ENCODE measurements at regions not wholly inside any gene's neighbourhood (a gene's known extent, or its start where the extent isn't known, plus 50 kb on each side); places are given as distances from the start of the nearest gene placed in this dataset.

DNA sequence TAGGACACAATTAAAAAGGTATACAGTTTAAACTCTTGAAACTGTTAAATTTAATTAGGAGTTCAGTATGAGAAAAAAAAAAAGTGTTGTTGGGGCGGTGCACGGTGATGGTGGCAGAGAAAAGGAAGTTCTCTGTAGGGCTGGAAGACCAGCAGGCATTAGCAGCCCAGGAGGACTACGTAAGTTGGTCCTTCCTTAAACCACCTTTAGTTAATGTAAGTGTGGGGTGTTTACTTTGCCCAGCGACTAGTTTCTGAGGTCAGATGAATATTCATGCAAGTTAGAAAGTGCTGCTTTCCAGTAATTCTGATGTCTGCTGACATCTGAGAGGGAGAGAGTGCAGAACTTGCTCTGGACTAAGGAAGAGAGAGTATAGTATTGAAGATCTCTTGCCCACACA is 54.9 kb downstream of the NKX2-1 start:
- H3K36me3 Mint-ChIP-seq, result peaks cover 0 to 4% (median 0%) of the 10 kb centered on the region in 3 donors
- peaks cover 0 to 4% (median 1%) of the 10 kb centered on the region in 3 donors for H3K27me3 Mint-ChIP-seq (ENCODE audit: low read depth in 3 of 3)
- peaks cover 0 to 12% (median 2%) of the 10 kb centered on the region in 6 donors for H3K9me3 Mint-ChIP-seq
- H3K4me3 Mint-ChIP-seq, result no peak overlapping the region
- no peak overlapping the region for H3K27ac Mint-ChIP-seq
- no peak for DNase-seq
- H3K4me1 Mint-ChIP-seq, result no peaks in the 10 kb centered on the region

DNA sequence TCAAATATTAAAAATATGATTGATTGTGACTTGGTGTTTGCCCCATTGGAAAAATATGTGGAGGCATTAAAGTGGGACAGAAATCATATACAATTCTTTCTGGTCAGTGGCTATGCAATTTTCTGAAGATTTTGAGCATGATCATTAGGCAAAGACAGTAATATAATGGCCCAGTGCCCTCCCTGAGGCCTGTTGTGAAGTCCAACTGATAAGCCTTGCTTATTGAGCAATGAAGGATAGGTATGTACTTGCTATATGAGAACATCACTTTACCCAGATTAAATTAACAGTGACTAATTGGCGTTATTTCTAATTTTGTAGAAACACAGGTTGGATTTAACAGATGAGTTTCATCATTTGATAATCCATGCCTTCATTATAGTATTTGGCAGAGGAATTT is 57.1 kb downstream of the NKX2-1 start:
- Mint-ChIP-seq H3K9me3 (peaks cover 0 to 22% (median 3%) of the 10 kb centered on the region in 6 donors), H3K27ac (no peak overlapping the region), H3K27me3 (ENCODE audit: low read depth in 3 of 3) (peaks cover 0 to 7% (median 0%) of the 10 kb centered on the region in 3 donors), H3K4me3 (no peak overlapping the region), H3K36me3 (peaks cover 0 to 4% (median 0%) of the 10 kb centered on the region in 3 donors), H3K4me1 (no peaks in the 10 kb centered on the region)
- DNase-seq, result no peak

DNA sequence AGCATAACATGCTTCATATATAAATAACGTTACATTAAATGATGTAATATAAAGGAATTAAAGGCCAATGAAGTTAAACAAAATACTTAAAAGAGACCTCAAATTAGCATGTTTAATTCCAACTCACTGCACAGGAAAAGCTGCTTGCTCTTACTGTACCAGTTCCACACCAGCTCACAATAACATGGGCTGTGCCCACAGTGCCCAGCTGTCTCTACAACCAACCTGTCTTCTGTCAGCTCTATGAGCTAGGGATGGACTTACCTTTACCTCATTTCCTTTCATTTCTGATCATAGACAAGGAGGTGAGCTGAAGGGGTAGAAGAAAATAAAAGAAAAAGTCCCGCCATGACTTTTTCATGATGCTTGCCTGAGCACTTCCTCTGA is 64.8 kb downstream of the NKX2-1 start:
- no peak for DNase-seq
- no peaks in the 10 kb centered on the region for H3K36me3 Mint-ChIP-seq

DNA sequence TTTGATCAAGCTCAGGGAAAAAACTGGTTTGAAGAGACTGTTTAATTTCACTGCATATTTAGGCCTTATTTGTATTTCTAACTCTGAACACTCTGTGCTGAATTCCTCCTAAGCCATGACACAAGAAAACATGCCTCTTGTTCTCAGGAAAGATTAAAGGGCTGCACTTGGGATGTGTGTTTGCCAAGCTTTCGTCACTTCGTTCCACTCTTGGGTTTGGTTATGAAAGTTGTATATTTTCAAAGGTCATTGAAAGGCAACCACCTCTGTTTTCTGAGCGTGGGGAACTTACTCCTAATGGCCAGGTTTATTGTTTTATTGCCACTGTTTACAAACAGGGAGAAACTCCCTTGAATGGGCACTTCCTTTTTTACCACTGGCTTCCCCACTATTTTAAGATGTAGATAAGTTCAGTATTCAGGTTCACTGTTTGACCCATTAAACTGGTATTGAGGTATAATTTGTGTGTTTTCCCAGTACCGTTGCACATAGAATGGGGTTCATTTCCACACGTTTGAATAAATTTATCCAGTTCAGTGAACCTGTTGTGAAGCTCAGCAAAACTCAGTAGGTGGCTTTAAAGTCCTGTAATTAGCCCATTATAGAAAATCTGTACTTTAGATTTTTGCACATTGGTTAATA is 65.3 kb downstream of the NKX2-1 start:
- Mint-ChIP-seq H3K4me1 (no peaks in the 10 kb centered on the region), H3K27ac (no peak overlapping the region), H3K27me3 (ENCODE audit: low read depth in 3 of 3) (peaks cover 0 to 3% (median 0%) of the 10 kb centered on the region in 3 donors), H3K36me3 (no peaks in the 10 kb centered on the region), H3K9me3 (peaks cover 0 to 6% (median 4%) of the 10 kb centered on the region in 6 donors), H3K4me3 (no peak overlapping the region)
- no peak for DNase-seq

More for the DNA sequence above, 64.8 kb downstream of the NKX2-1 start:
- peaks cover 0 to 3% (median 0%) of the 10 kb centered on the region in 3 donors for H3K27me3 Mint-ChIP-seq (ENCODE audit: low read depth in 3 of 3)
- no peak overlapping the region for H3K4me3 Mint-ChIP-seq
- H3K27ac Mint-ChIP-seq, result no peak overlapping the region
- H3K9me3 Mint-ChIP-seq, result peaks cover 0 to 11% (median 4%) of the 10 kb centered on the region in 6 donors
- no peaks in the 10 kb centered on the region for H3K4me1 Mint-ChIP-seq

DNA sequence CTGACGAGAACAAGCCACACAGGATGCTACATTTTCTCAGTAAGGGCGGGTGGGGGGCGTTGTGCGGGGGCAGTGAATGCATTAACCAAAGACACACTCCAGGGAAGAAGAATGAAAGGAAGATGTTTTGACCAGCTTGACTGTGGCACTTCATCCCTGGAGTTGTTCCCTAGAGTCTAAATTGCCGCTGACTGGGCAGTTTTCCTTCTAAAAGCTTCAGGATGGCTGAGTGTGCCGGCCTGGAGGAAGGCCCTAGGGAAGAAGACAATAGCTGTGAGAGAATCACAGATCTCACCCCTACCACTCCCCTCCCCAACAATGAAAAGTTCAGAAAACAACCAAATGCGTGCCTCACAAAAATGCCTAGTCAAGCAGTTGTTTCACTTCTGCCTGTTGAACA is 67.2 kb downstream of the NKX2-1 start:
- Mint-ChIP-seq H3K36me3 (no peaks in the 10 kb centered on the region), H3K4me3 (no peak overlapping the region)

DNA sequence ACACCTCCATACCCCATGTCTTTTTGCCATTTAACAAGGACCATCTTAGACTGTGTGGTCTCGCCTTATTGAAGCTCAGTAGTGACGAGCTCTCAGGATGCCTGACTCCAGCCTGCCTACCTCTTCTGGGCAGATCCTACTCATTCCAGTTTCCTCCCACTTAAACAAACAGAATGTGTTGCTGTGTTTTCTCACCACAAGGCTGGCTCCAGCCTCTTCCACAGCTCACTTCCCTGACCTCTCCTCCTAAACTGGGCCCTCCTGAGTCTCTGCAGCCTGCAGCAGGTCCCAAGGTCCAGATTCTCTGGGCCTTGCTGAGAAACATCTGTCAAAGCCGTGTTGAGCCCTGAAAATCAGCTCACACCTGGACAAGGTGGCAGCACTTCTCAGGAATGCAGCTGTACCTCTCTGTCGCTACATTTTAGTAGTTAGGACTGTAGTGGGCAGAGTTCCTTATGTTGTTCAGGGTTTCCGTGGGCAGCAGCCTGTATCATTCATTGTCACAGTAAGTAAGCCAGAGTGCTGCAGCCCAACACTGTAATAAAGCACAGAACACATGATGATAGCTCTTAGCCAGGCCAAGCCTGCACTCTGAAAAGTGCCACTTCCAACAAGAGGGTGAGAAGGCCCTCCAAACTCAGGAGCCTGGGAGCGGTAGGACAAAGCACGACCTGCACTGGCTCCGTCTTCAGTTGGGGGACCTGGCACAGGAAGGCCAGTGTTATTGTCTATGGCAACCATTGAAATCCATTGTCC is 68.5 kb downstream of the NKX2-1 start:
- H3K4me1 Mint-ChIP-seq, result no peaks in the 10 kb centered on the region
- DNase-seq, result no peak
- no peak overlapping the region for H3K27ac Mint-ChIP-seq
- peaks cover 0 to 3% (median 0%) of the 10 kb centered on the region in 6 donors for H3K9me3 Mint-ChIP-seq
- no peak overlapping the region for H3K4me3 Mint-ChIP-seq
- H3K27me3 Mint-ChIP-seq (ENCODE audit: low read depth in 3 of 3), result peaks cover 0 to 2% (median 0%) of the 10 kb centered on the region in 3 donors
- H3K36me3 Mint-ChIP-seq, result no peaks in the 10 kb centered on the region

More for the DNA sequence above, 67.2 kb downstream of the NKX2-1 start:
- Mint-ChIP-seq H3K27me3 (ENCODE audit: low read depth in 3 of 3) (no peaks in the 10 kb centered on the region), H3K27ac (no peak overlapping the region), H3K4me1 (no peaks in the 10 kb centered on the region), H3K9me3 (peaks cover 0 to 3% (median under 1%) of the 10 kb centered on the region in 6 donors)
- no peak for DNase-seq

DNA sequence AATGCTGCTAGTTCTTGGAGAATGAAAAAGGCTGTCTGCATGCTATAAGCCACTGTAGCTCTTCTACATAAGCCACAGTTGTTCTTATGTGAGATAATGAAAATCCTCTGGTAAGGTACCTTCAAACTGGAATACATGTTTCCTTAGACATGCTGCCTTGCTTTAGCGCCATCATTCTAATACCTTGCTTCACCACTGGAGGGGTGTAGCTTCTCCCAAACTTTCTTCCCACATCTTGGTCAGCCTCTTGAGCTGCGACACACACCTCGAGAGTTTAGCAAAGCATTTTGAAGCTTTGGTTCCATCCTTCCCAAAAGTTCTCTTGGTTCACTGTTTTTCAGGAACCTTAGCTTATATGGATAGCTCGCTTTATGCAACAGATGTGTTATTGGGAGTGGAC is 69.5 kb downstream of the NKX2-1 start:
- H3K27ac Mint-ChIP-seq, result no peak overlapping the region
- no peaks in the 10 kb centered on the region for H3K36me3 Mint-ChIP-seq
- no peaks in the 10 kb centered on the region for H3K4me1 Mint-ChIP-seq
- peaks cover 0 to 5% (median 0%) of the 10 kb centered on the region in 6 donors for H3K9me3 Mint-ChIP-seq
- peaks cover 0 to 2% (median 2%) of the 10 kb centered on the region in 3 donors for H3K27me3 Mint-ChIP-seq (ENCODE audit: low read depth in 3 of 3)
- DNase-seq, result no peak
- no peak overlapping the region for H3K4me3 Mint-ChIP-seq

DNA sequence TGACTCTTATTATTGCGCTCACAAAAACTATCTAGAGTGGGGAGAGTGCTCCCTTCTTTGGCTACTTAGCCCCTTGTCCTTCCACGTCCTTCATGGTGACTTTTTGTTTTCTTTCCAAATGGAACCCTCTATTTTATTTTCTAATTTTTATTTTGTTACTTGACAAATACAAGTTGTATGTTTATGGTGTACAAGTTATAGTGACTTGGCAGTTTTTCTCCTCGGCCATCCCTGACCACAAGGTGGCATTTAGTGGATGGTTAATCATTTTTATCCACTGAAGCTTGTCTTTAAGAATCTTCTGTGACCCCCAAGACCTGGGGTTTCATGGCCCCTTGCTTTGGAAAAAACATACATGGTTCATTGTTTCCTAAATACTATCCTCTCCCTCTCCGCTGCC is 70.1 kb downstream of the NKX2-1 start:
- peaks cover 0 to 2% (median 2%) of the 10 kb centered on the region in 3 donors for H3K27me3 Mint-ChIP-seq (ENCODE audit: low read depth in 3 of 3)
- H3K9me3 Mint-ChIP-seq, result peaks cover 0 to 5% (median 0%) of the 10 kb centered on the region in 6 donors
- no peak overlapping the region for H3K4me3 Mint-ChIP-seq
- no peak for DNase-seq
- no peaks in the 10 kb centered on the region for H3K36me3 Mint-ChIP-seq
- H3K27ac Mint-ChIP-seq, result no peak overlapping the region
- H3K4me1 Mint-ChIP-seq, result no peaks in the 10 kb centered on the region

DNA sequence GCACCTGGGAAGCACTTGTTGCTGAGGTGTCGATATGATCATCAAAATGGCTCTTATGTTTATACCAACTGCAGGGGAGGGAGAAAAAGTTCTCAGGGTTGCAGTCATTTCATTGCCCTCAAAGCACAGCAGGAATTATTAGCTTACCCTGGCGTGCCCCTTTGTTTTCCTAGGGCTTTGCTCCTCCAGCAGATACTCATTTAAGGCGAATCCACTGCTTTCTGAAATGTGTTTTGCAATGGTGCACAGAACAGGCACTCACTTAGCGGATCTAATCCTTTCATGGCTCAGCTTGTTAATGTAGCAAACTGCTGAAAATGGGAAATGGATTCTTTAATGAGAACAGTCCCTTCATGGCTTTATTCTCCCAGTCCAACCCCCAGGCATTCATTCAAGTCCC is 76.7 kb downstream of the NKX2-1 start:
- no peaks in the 10 kb centered on the region for H3K36me3 Mint-ChIP-seq
- no peak for DNase-seq
- H3K9me3 Mint-ChIP-seq, result peaks cover 0 to 6% (median 2%) of the 10 kb centered on the region in 6 donors
- no peak overlapping the region for H3K27ac Mint-ChIP-seq
- peaks cover 2 to 4% (median 2%) of the 10 kb centered on the region in 3 donors for H3K27me3 Mint-ChIP-seq (ENCODE audit: low read depth in 3 of 3)
- H3K4me3 Mint-ChIP-seq, result no peak overlapping the region
- H3K4me1 Mint-ChIP-seq, result no peaks in the 10 kb centered on the region

DNA sequence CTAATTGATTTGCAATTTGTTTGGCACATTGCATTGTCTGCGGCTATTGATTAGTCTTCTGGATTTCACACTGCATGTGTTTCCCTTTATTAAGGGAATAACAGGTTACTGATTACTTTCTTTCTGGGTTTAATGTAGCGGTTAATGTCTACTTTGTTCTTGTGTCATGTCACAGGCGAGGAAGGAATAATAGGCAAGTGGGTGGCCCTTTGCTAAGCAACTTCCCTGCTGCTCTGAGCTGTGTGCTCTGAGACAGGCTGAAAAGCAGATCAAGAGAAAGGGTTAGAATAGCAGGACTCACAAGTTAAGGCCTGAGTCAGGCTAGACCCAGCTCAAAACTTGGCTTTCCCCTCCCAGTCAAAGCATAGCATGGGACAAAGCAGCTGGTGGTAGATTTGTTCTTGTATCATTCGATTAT is 77.2 kb downstream of the NKX2-1 start:
- Mint-ChIP-seq H3K4me3 (no peak overlapping the region), H3K27ac (no peak overlapping the region), H3K27me3 (ENCODE audit: low read depth in 3 of 3) (peaks cover 2 to 4% (median 2%) of the 10 kb centered on the region in 3 donors), H3K4me1 (no peaks in the 10 kb centered on the region), H3K36me3 (no peaks in the 10 kb centered on the region), H3K9me3 (peaks cover 0 to 6% (median 2%) of the 10 kb centered on the region in 6 donors)
- DNase-seq, result no peak

DNA sequence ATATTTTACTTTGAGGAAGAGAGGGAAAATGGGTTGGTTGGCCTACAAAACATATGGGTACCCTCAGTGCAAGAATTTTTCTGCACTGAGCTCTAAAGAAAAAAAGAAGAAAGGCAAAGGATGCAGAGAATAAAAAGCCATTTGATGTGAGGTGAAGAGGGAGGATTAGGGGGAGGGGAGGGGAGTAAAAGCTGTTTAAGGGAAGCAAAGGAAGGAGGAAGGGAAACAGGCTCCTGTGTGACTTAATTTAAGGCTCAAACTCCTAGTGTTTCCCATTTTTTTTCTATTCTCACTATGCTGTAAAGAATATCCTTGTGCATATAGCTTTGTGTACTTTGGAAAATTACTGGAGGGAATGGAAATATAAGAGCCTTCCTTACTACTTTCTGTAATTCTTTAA is 78.7 kb downstream of the NKX2-1 start:
- Mint-ChIP-seq H3K27me3 (ENCODE audit: low read depth in 3 of 3) (peaks cover 2 to 5% (median 2%) of the 10 kb centered on the region in 3 donors), H3K4me3 (no peak overlapping the region), H3K9me3 (peaks cover 0 to 6% (median 2%) of the 10 kb centered on the region in 6 donors), H3K4me1 (no peaks in the 10 kb centered on the region), H3K27ac (no peak overlapping the region), H3K36me3 (no peaks in the 10 kb centered on the region)
- no peak for DNase-seq

DNA sequence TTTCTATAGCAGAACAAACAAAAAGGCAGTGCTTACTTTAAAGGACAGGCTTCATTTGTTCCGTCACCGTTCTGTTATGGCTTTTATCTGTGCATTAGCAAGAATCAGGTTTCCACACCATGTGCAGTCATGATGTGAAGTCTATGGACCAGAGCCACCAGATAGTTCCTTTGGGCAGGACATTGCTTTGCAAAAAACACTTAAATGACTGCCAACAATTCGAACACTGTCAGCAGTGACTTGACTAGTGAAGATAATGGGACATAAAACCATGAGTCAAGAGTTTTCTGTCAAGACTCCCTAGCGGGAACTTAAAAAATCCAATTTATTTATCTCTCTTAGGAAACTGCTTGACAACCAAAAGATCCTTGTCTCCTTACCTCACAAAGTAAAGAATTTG is 80.3 kb downstream of the NKX2-1 start:
- Mint-ChIP-seq H3K27ac (no peak overlapping the region), H3K4me1 (no peaks in the 10 kb centered on the region), H3K27me3 (ENCODE audit: low read depth in 3 of 3) (peaks cover 0 to 5% (median 2%) of the 10 kb centered on the region in 3 donors), H3K4me3 (no peak overlapping the region), H3K9me3 (peaks cover 0 to 7% (median under 1%) of the 10 kb centered on the region in 6 donors), H3K36me3 (no peaks in the 10 kb centered on the region)
- DNase-seq, result no peak

DNA sequence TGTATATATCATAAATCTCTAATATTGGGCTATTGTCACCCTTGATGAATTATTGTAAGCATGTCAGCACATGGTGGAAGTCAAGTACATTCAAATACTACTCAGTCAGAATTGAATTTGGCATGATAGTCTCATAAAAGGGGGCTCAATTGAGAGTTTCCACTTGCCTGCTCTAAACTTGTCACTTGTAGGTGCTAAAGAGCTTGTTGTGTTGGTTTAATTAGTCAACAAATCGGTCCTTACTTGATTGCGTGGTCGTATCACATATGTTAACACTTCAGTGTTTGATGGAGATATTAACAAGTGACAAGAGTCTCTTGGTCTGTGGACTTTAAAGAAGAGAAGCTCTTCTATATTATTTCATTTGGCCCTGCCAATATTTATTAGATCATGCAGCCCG is 81.1 kb downstream of the NKX2-1 start:
- Mint-ChIP-seq H3K9me3 (peaks cover 0 to 7% (median under 1%) of the 10 kb centered on the region in 6 donors), H3K36me3 (no peaks in the 10 kb centered on the region), H3K27ac (no peak overlapping the region), H3K27me3 (ENCODE audit: low read depth in 3 of 3) (peaks cover 0 to 5% (median 2%) of the 10 kb centered on the region in 3 donors), H3K4me3 (no peak overlapping the region), H3K4me1 (no peaks in the 10 kb centered on the region)
- DNase-seq, result no peak

DNA sequence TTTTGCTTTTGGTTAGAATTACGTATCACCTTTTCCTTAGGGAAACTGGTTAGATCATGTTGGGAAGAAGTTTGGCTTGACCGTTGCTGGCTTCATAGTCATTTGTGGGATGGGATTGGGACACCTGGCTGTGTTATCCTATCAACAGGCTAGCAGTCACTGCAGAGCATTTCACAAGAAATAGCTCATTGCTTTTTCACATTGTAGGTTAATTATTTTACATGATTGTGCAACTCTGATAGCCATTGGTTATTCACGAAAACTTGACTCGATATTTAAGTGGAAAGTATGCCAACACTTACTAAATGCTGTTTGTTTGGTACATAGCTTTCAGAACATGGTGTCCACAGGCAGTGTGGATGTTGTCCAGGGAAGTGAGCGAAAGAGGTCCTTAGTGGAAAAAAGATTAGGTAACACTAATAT is 89.4 kb downstream of the NKX2-1 start:
- H3K36me3 Mint-ChIP-seq, result no peaks in the 10 kb centered on the region
- peaks cover 0 to 4% (median 0%) of the 10 kb centered on the region in 3 donors for H3K27me3 Mint-ChIP-seq (ENCODE audit: low read depth in 3 of 3)
- H3K4me3 Mint-ChIP-seq, result no peak overlapping the region
- no peaks in the 10 kb centered on the region for H3K4me1 Mint-ChIP-seq
- no peak overlapping the region for H3K27ac Mint-ChIP-seq
- DNase-seq, result no peak
- H3K9me3 Mint-ChIP-seq, result peaks cover 0 to 5% (median 0%) of the 10 kb centered on the region in 6 donors

All from immature natural killer cell (primary cell).